Suprapubic skin (tissue), 4 donors: ENCODE measurements at regions not wholly inside any gene's neighbourhood (a gene's known extent, or its start where the extent isn't known, plus 50 kb on each side); places are given as distances from the start of the nearest gene placed in this dataset.
"Not testable (repeated sequence)": the region's sequence is repeated elsewhere in the genome, so short reads cannot be mapped to it uniquely, and the experiment has no call there.

Source experiments
- DNase-seq, 2 donors: peaks; one replicate each; pipeline ENCODE4 v3.0.0-alpha.2; 2019; ENCODE audit warnings: low spot score in 2 of 2
- H3K27ac ChIP-seq: fragments of 200-600 bp; sonication (generic); one replicate; pipeline ENCODE4 v1.5.1; 2019
- H3K27me3 ChIP-seq: fragments of 200-600 bp; sonication (generic); one replicate; pipeline ENCODE4 v1.5.1; 2019
- H3K36me3 ChIP-seq: fragments of 200-600 bp; sonication (generic); one replicate; pipeline ENCODE4 v1.5.1; 2019
- H3K4me1 ChIP-seq: fragments of 200-600 bp; sonication (generic); one replicate; pipeline ENCODE4 v1.5.1; 2019
- H3K4me3 ChIP-seq: fragments of 200-600 bp; sonication (generic); one replicate; pipeline ENCODE4 v1.5.1; 2019; ENCODE audit warnings: mild to moderate bottlenecking
- H3K9me3 ChIP-seq: fragments of 200-600 bp; sonication (generic); one replicate; pipeline ENCODE4 v1.5.1; 2019
- CTCF ChIP-seq, 2 donors: fragments of 200-600 bp in 1 of 2; fragments of 450-650 bp in 1 of 2; sonication (generic) in 1 of 2; IDR thresholded peaks; one replicate each; pipeline ENCODE4 v1.5.1; 2016 to 2019; ENCODE audit warnings: antibody characterized with exemption in 2 of 2, mild to moderate bottlenecking in 1 of 2, moderate library complexity in 1 of 2
- EP300 ChIP-seq: sonication (generic); formaldehyde crosslinking; IDR thresholded peaks from one replicate; pipeline ENCODE4 v1.6.1; 2017; ENCODE audit warnings: antibody characterized with exemption
- POLR2A ChIP-seq, 2 donors: fragments of 450-650 bp; IDR thresholded peaks; one replicate each; pipeline ENCODE4 v1.6.1; 2017; ENCODE audit warnings: antibody characterized with exemption in 2 of 2, mild to moderate bottlenecking in 2 of 2, moderate library complexity in 2 of 2
- POLR2AphosphoS5 ChIP-seq, 3 donors: sonication (generic); formaldehyde crosslinking; IDR thresholded peaks; one replicate each; pipeline ENCODE4 v1.6.1; 2017; ENCODE audit warnings: antibody characterized with exemption in 3 of 3
- WGBS: methylation state at CpG from one replicate; pipeline ENCODE4 v1.1.5; 2018; 5-methylcytosine and 5-hydroxymethylcytosine counted together

GRCh38 chr2:92072461-92073035 lies 2798.7 kb upstream of the TEKT4 start:
- no peaks in the 10 kb centered on the region for H3K36me3 ChIP-seq
- no peaks in the 10 kb centered on the region for H3K27me3 ChIP-seq
- H3K27ac ChIP-seq: no peak overlapping the region
- peaks cover 12% of the 10 kb centered on the region for H3K9me3 ChIP-seq
- H3K4me3 ChIP-seq: no peak overlapping the region
- WGBS: 85% methylated on average over 37 of the region's 37 CpGs
- no peaks in the 10 kb centered on the region for H3K4me1 ChIP-seq
- peak; percentile 44 to 68 for DNase-seq
- TF ChIP-seq POLR2A (IDR thresholded peaks at IDR 0.05) (no peak), EP300 (no peak), POLR2AphosphoS5 (IDR thresholded peaks at IDR 0.05) (no peak), CTCF (IDR thresholded peaks at IDR 0.05) (no peak)

- DNase-seq: peak; percentile 36 to 65
- no peak for TF ChIP-seq POLR2A (IDR thresholded peaks at IDR 0.05)
- TF ChIP-seq POLR2AphosphoS5 (IDR thresholded peaks at IDR 0.05): no peak
- TF ChIP-seq EP300: no peak
- TF ChIP-seq CTCF (IDR thresholded peaks at IDR 0.05): no peak
- Histone ChIP-seq H3K36me3 (no peaks in the 10 kb centered on the region), H3K4me3 (no peak overlapping the region), H3K27me3 (no peaks in the 10 kb centered on the region), H3K4me1 (no peaks in the 10 kb centered on the region), H3K27ac (no peak overlapping the region), H3K9me3 (peaks cover 12% of the 10 kb centered on the region)
- 93% methylated on average over 60 of the region's 60 CpGs for WGBS
Measured at GRCh38 chr2:92073036-92073814, 2798.0 kb upstream of the TEKT4 start.

- Histone ChIP-seq H3K4me1 (no peaks in the 10 kb centered on the region), H3K36me3 (no peaks in the 10 kb centered on the region), H3K27me3 (no peaks in the 10 kb centered on the region), H3K9me3 (peaks cover 12% of the 10 kb centered on the region), H3K27ac (no peak overlapping the region), H3K4me3 (no peak overlapping the region)
- peak in 1 of 2 donors; percentile 37 for DNase-seq
- no peak for TF ChIP-seq CTCF (IDR thresholded peaks at IDR 0.05)
- no peak for TF ChIP-seq POLR2A (IDR thresholded peaks at IDR 0.05)
- TF ChIP-seq POLR2AphosphoS5 (IDR thresholded peaks at IDR 0.05): no peak
- no peak for TF ChIP-seq EP300
- WGBS: 87% methylated on average over 45 of the region's 45 CpGs
Measured at GRCh38 chr2:92073815-92074548, 2797.2 kb upstream of the TEKT4 start.

- Histone ChIP-seq H3K36me3 (no peaks in the 10 kb centered on the region), H3K4me3 (no peak overlapping the region), H3K9me3 (peaks cover 12% of the 10 kb centered on the region), H3K27me3 (no peaks in the 10 kb centered on the region), H3K27ac (no peak overlapping the region), H3K4me1 (no peaks in the 10 kb centered on the region)
- peak in 1 of 2 donors; percentile 72 for DNase-seq
- TF ChIP-seq CTCF (IDR thresholded peaks at IDR 0.05): no peak
- no peak for TF ChIP-seq EP300
- TF ChIP-seq POLR2AphosphoS5 (IDR thresholded peaks at IDR 0.05): no peak
- no peak for TF ChIP-seq POLR2A (IDR thresholded peaks at IDR 0.05)
- WGBS: 70% methylated on average over 29 of the region's 29 CpGs
Measured at GRCh38 chr2:92074549-92074898, 2796.7 kb upstream of the TEKT4 start.

- not testable (repeated sequence) for DNase-seq, H3K27me3 ChIP-seq, H3K4me3 ChIP-seq, H3K4me1 ChIP-seq, H3K36me3 ChIP-seq, H3K27ac ChIP-seq
- H3K9me3 ChIP-seq: peaks cover 12% of the 10 kb centered on the region
- 87% methylated on average over 2 of the region's 2 CpGs for WGBS
Measured at GRCh38 chr2:92075363-92075762, 2795.9 kb upstream of the TEKT4 start.
